Right lung (tissue), 2 donors: ENCODE measurements at regions not wholly inside any gene's neighbourhood (a gene's known extent, or its start where the extent isn't known, plus 50 kb on each side); places are given as distances from the start of the nearest gene placed in this dataset.
A peak's percentile ranks its signal among the peaks of the same experiment; 100 is the strongest.
"Not testable (repeated sequence)": the region's sequence is repeated elsewhere in the genome, so short reads cannot be mapped to it uniquely, and the experiment has no call there.

Experiments used
- DNase-seq, 2 donors: peaks; one replicate each; pipeline ENCODE4 v3.0.0-alpha.2; 2013

DNA sequence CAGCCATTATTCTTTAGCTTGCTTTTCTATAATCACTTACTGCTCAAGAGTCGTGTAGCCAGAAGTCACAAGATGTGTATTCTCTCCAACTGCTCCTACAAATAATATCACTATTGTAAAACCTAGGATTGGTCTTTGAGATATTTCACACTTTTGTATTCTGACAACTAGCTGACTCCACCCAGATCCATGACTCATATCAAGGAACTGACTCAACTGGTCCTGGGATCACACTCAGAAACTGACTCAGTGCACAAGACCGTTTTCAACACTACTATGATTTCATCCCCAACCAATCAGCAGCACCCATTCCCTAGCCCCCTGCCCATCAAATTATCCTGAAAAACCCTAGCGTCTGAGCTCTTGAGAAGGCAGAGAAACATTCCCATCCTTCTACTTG, 56.5 kb upstream of the ORC5 start:
- no peak for DNase-seq

DNA sequence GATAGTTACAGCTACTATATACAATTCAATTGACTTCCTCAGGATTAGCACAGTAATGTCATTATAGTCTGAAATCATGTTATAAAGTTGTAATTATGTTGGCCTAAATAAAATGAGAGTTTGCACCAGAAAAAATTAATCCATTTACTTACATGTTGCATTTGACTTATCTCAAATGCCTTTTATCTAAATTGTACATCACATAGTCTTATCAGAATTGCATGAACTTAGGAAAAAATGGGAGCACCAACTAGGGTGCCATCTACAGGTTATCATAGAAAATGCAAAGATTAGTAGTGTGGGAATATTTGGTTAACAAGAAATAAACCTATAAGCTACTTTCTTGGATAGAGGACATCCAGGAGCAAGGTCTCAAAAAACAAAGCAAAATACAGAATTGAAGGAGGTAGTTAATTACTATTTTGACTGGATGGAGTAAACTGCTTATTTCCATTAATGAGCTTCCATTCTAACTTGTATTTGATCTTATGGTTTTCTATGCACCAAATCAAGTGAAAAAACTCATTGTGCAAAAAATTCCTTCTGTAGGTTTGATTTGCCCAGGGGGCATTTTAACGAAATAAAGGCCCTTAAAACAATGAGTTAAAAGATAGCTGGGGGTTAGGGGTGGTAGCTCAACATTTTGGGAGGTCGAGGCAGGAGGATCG, 60.0 kb upstream of the ORC5 start:
- DNase-seq, result no peak

DNA sequence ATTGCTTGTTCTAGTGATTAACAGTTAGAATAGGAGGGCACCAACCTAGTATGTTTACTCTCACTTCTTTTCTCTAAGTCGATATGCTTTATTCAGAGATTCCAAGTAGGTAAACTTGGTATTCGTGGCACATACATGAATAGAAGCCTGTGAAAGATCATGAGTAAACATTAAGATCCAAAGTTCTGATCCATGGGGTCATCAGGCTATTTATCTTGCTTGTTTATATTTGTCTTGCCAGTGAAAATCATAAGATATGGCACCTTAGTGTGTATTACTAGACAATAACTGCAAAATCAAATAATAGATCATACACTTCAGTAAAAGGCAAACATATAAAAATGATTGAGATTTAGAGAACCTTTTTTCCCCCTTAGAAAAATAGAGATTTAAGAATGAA, 56.5 kb upstream of the LHFPL3 start:
- no peak for DNase-seq

DNA sequence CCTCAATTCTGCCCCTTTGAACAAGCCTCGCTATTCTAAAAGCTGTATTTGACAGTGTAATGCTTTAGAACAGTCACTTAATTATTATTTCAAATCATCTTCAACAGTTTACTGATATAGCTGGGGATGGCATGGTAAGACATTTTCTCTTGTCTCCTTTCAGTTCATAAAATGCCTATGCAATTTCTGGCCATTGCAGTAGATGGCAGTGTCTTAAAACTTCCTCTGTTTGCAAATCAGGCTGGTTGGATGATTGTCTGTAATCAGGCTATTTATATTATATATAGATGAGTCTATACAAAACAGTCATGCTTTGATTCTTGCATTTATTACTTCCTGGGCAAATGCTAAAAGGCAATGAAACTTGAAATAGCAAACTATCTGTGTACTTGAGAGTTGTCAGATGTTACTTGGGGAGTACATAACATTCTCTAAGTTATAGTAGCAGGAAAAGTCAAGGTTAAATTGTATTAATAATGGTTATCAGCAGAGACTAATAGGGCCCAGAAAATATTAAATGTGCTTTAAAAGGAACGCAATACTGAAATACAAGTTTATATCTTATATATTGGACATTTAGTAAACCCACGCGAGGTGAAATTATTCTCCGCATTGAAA, 55.5 kb upstream of the LHFPL3 start:
- peak in 1 of 2 donors; percentile 17 for DNase-seq

DNA sequence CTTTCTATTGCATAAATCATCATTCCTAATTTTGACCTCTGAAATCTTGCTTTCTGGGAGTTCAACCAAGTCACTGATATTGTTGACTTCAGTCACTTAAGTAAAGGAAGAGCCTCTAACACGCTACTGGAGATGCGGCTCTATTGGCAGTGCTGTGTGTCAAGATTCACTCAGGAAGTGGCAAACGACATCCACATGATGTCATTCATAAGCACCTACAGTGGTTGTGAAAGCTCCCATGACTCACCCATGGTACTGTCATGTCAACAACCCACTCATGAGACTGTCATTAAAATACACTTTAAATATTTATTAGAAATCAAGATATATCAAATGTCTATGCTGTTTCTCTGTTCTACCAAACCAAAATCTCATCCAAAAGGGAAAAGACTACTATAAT, 52.5 kb upstream of the LHFPL3 start:
- no peak for DNase-seq

DNA sequence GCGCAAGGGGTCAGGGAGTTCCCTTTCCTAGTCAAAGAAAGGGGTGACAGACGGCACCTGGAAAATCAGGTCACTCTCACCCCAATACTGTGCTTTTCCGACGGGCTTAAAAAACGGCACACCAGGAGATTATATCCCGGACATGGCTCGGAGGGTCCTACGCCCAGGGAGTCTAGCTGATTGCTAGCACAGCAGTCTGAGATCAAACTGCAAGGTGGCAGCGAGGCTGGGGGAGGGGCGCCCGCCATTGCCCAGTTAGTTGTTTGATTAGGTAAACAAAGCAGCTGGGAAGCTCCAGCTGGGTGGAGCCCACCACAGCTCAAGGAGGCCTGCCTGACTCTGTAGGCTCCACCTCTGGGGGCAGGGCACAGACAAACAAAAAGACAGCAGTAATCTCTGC, 51.7 kb upstream of the LHFPL3 start:
- not testable (repeated sequence) for DNase-seq
